Activated B cell treated with CpG ODN at 0.5 μM for 24 hours (primary cell): ENCODE measurements at regions not wholly inside any gene's neighbourhood (a gene's known extent, or its start where the extent isn't known, plus 50 kb on each side); places are given as distances from the start of the nearest gene placed in this dataset.

ENCODE experiments used
- ATAC-seq: fragments of 200-7000 bp; cut with Tn5 transposase; one replicate; pipeline ENCODE4 v1.10.0; 2021; ENCODE audit warnings: low read depth, mild to moderate bottlenecking, moderate library complexity
- CTCF ChIA-PET: fragments of 350-600 bp; sonication (Branson Sonifier 250); formaldehyde crosslinking; loops from one replicate; lab custom pipeline; 2021; ENCODE audit warnings: antibody characterized with exemption; lab: Charles Lee
- POLR2A ChIA-PET: fragments of 350-600 bp; sonication (Branson Sonifier 250); formaldehyde crosslinking; loops from one replicate; lab custom pipeline; 2021; ENCODE audit warnings: antibody characterized with exemption; lab: Charles Lee
- DNase-seq: peaks from one replicate; pipeline ENCODE4 v3.0.0; 2022
- H3K27ac Mint-ChIP-seq: one replicate; pipeline ENCODE4 v1.8.0; 2020; ENCODE audit warnings: mixed read lengths
- H3K27me3 Mint-ChIP-seq: one replicate; pipeline ENCODE4 v1.8.0; 2021; ENCODE audit warnings: mixed read lengths
- H3K36me3 Mint-ChIP-seq: one replicate; pipeline ENCODE4 v1.8.0; 2021; ENCODE audit warnings: low read depth, mixed read lengths
- H3K4me1 Mint-ChIP-seq: one replicate; pipeline ENCODE4 v1.8.0; 2021; ENCODE audit warnings: mixed read lengths
- H3K4me3 Mint-ChIP-seq: one replicate; pipeline ENCODE4 v1.8.0; 2020; ENCODE audit warnings: mild to moderate bottlenecking, mixed read lengths
- H3K9me3 Mint-ChIP-seq: one replicate; pipeline ENCODE4 v1.8.0; 2020; ENCODE audit warnings: mixed read lengths
- intact Hi-C: fragments of 100-400 bp; cut with micrococcal nuclease; formaldehyde crosslinking; loops from one replicate; pipeline ENCODE4 v1.15.1; 2024
- TF ChIP-seq, protein P1 (sequence below): fragments of 200-600 bp; IDR thresholded peaks from one replicate; pipeline ENCODE4 v1.8.0; 2022; ENCODE audit warnings: antibody characterized with exemption, mild to moderate bottlenecking

DNA sequence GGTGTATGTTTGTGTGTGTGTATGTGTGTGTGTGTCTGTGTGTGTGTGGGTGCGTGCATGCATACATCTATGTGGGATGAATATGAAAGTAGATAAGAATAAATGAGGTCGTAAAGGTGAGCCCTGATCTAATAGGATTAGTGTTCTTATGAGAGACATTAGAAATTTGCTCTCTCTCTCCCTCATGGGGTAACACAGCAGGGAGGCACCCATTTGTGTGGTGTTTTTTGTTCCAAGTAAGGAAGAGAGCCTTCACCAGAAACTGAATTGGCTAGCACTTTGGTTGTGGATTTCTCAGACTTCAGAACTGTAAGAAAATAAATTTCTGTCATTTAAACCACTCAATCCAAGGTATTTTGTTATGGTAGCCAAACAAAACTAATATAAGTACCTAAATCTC lies 353.7 kb upstream of the CHRM2 start:
- Mint-ChIP-seq H3K27me3 (no peaks in the 10 kb centered on the region), H3K36me3 (no peaks in the 10 kb centered on the region), H3K4me1 (no peaks in the 10 kb centered on the region), H3K27ac (no peak overlapping the region), H3K4me3 (no peak overlapping the region), H3K9me3 (peaks cover 2% of the 10 kb centered on the region)
- ChIA-PET CTCF (no interaction called here), POLR2A (no interaction called here)
- ATAC-seq, result no peak
- DNase-seq, result no peak
- TF ChIP-seq, protein P1, sequence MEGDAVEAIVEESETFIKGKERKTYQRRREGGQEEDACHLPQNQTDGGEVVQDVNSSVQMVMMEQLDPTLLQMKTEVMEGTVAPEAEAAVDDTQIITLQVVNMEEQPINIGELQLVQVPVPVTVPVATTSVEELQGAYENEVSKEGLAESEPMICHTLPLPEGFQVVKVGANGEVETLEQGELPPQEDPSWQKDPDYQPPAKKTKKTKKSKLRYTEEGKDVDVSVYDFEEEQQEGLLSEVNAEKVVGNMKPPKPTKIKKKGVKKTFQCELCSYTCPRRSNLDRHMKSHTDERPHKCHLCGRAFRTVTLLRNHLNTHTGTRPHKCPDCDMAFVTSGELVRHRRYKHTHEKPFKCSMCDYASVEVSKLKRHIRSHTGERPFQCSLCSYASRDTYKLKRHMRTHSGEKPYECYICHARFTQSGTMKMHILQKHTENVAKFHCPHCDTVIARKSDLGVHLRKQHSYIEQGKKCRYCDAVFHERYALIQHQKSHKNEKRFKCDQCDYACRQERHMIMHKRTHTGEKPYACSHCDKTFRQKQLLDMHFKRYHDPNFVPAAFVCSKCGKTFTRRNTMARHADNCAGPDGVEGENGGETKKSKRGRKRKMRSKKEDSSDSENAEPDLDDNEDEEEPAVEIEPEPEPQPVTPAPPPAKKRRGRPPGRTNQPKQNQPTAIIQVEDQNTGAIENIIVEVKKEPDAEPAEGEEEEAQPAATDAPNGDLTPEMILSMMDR, result no peak
- intact Hi-C loops, result no loop called here

DNA sequence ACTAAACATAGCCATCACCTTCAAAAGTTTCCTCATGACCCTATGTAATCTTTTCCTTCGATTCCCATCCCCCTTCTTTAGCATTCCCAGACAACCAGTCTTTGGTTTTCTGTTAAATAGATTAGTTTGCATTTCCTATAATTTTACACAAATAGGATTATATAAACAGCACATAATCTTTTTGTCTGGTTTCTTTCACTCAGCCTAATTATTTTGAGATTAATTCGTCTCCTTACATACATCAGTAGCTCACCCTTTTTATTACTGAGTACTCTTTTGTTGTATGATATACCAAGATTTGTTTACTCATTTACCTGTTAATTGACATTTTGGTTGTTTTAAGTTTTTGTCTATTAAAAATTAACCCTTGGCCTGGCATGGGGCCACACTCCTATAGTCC lies 354.7 kb upstream of the CHRM2 start:
- no peaks in the 10 kb centered on the region for H3K27me3 Mint-ChIP-seq
- TF ChIP-seq, protein P1, result no peak
- no peak for ATAC-seq
- no peak overlapping the region for H3K27ac Mint-ChIP-seq
- ChIA-PET POLR2A (no interaction called here), CTCF (no interaction called here)
- no peak overlapping the region for H3K4me3 Mint-ChIP-seq
- DNase-seq, result no peak
- H3K9me3 Mint-ChIP-seq, result peaks cover 8% of the 10 kb centered on the region
- intact Hi-C loops, result no loop called here
- H3K4me1 Mint-ChIP-seq, result no peaks in the 10 kb centered on the region
- no peaks in the 10 kb centered on the region for H3K36me3 Mint-ChIP-seq

DNA sequence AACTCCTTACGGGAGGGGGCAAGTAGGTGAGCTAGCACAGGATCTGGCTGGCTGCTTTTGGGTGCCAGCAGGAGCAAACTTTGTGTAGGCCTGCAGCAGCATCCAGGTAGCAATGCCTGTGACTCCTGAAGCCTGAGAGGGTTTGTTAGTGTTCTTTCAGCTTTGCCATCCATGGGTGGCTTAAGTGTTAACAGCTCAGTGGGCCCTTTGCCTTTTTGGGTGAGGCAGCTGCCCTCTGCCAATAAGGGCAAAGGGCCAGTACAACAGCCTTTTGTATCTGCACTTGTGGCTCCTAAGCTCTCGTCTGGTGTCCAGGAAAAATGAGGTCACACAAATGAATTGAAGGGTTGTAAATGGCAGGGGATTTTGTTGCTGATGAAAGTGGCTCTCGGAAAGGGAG lies 359.0 kb upstream of the CHRM2 start:
- ChIA-PET CTCF (no interaction called here), POLR2A (no interaction called here)
- H3K4me3 Mint-ChIP-seq, result no peak overlapping the region
- H3K9me3 Mint-ChIP-seq, result peaks cover 8% of the 10 kb centered on the region
- H3K4me1 Mint-ChIP-seq, result no peaks in the 10 kb centered on the region
- TF ChIP-seq, protein P1, result no peak
- H3K27ac Mint-ChIP-seq, result no peak overlapping the region
- no peaks in the 10 kb centered on the region for H3K36me3 Mint-ChIP-seq
- no peak for ATAC-seq
- DNase-seq, result no peak
- intact Hi-C loops, result no loop called here
- H3K27me3 Mint-ChIP-seq, result no peaks in the 10 kb centered on the region

DNA sequence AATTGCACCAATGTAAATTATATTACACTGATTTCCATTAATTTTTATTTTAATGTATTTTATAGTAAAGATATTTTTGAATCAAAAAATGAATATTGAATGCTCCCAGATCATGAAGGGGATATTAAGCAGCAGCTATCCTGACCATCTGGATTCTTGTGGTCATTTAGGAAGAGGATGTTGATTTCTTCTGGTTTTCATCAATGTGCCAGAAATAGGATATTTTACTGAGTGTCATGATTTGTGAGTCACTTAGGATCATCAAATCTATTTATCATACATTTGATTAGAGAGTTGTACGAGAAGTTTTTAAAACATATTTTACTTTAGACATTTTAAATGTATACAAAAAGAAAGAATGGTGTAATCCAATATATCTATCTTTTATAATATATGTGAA lies 366.3 kb upstream of the CHRM2 start:
- no peak overlapping the region for H3K4me3 Mint-ChIP-seq
- CTCF ChIA-PET, result no interaction called here
- H3K36me3 Mint-ChIP-seq, result no peaks in the 10 kb centered on the region

DNA sequence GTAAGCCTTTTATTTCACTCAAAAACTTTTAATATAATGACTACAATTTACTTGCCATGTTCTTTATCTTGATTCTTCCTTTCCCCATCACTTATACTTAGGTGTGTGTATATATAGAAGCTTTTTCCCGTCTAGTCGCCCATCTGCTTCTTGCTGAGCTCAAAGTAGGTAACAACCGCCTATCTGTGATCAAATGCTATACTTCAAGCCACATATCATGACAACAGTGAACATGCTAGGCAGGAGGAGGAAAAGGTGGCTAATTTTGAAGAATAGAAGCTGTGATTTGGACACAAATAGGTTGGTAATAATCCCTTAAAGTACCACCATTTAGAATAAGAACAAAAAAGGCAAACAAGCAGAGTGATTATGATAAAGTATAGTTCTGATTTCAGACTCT lies 367.3 kb upstream of the CHRM2 start:
- Mint-ChIP-seq H3K4me3 (no peak overlapping the region), H3K9me3 (peaks cover 5% of the 10 kb centered on the region), H3K27ac (no peak overlapping the region), H3K27me3 (no peaks in the 10 kb centered on the region), H3K4me1 (no peaks in the 10 kb centered on the region), H3K36me3 (no peaks in the 10 kb centered on the region)
- TF ChIP-seq, protein P1, result no peak
- ChIA-PET POLR2A (no interaction called here), CTCF (no interaction called here)
- DNase-seq (no peak), ATAC-seq (no peak)
- intact Hi-C loops, result no loop called here

More for the DNA sequence above, 366.3 kb upstream of the CHRM2 start:
- no peak for DNase-seq
- H3K4me1 Mint-ChIP-seq, result no peaks in the 10 kb centered on the region
- no peak overlapping the region for H3K27ac Mint-ChIP-seq
- no peaks in the 10 kb centered on the region for H3K27me3 Mint-ChIP-seq
- H3K9me3 Mint-ChIP-seq, result peaks cover 5% of the 10 kb centered on the region
- TF ChIP-seq, protein P1, result no peak
- POLR2A ChIA-PET, result no interaction called here
- ATAC-seq, result no peak
- intact Hi-C loops, result no loop called here
